ENCODE measurements at regions not wholly inside any gene's neighbourhood (a gene's known extent, or its start where the extent isn't known, plus 50 kb on each side); places are given as distances from the start of the nearest gene placed in this dataset.

DNA sequence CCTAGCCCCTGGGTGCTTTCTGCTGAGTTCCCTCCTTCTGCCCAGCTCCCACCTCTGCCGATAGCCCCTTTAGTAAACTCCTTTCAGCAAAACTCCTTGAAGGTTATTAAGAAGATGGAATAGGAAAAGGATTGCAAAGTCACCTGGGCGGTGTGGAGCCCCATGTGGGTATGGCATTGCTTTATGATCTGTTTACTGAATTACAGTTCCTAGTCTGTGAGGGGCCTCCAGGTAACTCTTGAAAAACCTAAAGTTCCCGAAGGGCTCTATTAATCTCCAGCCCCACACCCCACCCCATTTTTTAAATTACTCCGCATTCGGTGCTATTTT is 116.9 kb upstream of the UXS1 start:
- Mint-ChIP-seq H3K9me3 (no peaks in the 10 kb centered on the region), H3K36me3 (no peaks in the 10 kb centered on the region), H3K27ac (no peak overlapping the region), H3K4me3 (no peak overlapping the region), H3K27me3 (peaks cover 4 to 8% of the 10 kb centered on the region in 2 donors), H3K4me1 (ENCODE audit: low read depth in 2 of 2) (no peaks in the 10 kb centered on the region)
- ATAC-seq (no peak), DNase-seq (ENCODE audit: low spot score) (no peak)

DNA sequence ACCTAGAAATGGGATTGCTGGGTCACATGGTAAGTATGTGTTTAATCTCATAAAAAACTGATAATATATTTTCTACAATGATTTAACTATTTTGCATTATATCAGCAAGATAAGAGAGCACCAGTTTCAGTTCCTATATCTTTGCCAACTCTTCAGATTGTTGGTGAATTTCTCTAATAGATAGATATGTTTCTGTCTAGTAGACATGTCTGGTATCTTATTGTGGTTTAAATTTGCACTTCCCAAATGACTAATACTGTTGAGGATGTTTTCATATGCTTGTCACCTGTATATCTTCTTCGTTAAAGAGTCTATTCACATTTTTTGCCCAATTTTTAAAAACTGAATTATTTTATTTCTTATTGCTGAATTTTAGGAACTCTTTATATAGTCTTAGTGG is 113.8 kb upstream of the UXS1 start:
- no peak for DNase-seq (ENCODE audit: low spot score)
- Mint-ChIP-seq H3K27ac (no peak overlapping the region), H3K36me3 (no peaks in the 10 kb centered on the region), H3K27me3 (peaks cover 11 to 20% of the 10 kb centered on the region in 2 donors), H3K4me3 (no peak overlapping the region), H3K4me1 (ENCODE audit: low read depth in 2 of 2) (no peaks in the 10 kb centered on the region), H3K9me3 (no peaks in the 10 kb centered on the region)
- no peak for ATAC-seq

DNA sequence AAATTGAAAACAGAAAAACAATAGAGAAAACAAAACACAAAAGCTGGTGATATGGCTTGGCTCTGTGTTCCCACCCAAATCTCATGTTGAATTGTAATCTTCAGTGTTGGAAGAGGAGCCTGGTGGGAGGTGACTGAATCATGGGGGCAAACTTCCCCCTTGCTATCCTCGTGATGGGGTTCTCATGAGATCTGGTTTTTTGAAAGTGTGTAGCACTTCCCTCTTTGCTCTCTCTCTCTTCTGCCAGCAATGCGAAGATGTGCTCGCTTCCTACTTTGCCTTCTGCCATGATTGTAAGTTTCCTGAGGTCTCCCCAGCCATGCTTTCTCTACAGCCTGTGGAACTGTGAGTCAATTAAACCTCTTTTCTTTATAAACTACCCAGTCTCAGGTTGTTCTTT is 112.3 kb upstream of the UXS1 start:
- no peak for DNase-seq (ENCODE audit: low spot score)
- peaks cover 11 to 26% of the 10 kb centered on the region in 2 donors for H3K27me3 Mint-ChIP-seq
- no peak for ATAC-seq
- H3K4me3 Mint-ChIP-seq = no peak overlapping the region
- no peaks in the 10 kb centered on the region for H3K9me3 Mint-ChIP-seq
- no peaks in the 10 kb centered on the region for H3K4me1 Mint-ChIP-seq (ENCODE audit: low read depth in 2 of 2)
- no peak overlapping the region for H3K27ac Mint-ChIP-seq
- no peaks in the 10 kb centered on the region for H3K36me3 Mint-ChIP-seq

DNA sequence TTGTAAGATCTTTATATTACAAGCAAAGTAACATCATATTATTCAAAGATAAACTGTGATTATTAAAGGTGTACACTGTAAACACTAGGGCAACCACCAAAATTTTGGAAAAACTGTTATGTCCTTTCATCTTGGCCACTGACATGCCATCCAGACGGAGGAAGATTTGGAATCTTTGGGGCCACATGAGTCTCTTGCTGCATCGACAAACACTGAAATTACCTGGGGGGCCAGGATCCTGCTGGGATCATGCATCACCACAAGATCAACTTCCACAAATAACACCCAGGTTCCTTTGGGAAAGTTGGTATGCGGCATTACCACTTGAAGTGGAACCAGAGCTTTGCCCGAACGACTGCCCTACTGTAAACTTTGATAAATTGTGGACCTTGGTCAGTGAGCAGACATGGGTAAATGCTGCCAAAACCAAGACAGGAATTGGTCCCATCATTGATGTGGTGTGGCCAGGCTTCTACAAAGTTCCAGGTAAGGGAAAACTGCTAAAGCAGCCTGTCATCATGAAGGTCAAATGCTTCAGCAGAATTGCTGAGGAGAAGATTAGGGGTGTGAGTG is 110.6 kb upstream of the UXS1 start:
- Mint-ChIP-seq H3K9me3 (no peaks in the 10 kb centered on the region), H3K4me1 (ENCODE audit: low read depth in 2 of 2) (no peaks in the 10 kb centered on the region), H3K27ac (no peak overlapping the region), H3K27me3 (peaks cover 11 to 26% of the 10 kb centered on the region in 2 donors), H3K4me3 (no peak overlapping the region), H3K36me3 (no peaks in the 10 kb centered on the region)
- no peak for DNase-seq (ENCODE audit: low spot score)
- no peak for ATAC-seq

DNA sequence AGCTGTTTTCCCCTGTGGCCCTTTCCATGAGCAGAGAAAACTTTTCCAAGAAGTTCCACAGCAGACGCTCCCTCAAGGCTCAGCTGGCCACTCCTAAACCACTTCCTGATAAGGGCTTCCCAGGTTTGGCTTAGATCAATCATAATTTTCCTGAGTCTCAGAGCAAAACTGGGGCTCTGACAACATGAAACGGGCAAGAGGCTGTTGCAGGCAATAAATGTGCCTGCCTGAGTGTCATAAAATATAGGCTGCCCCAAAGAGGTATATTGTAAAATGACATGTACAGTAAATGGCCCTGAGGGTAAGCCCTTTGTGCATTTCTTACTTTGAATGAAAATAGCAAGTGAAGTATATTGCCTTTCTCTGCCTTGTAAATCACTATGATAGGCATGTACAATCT is 105.6 kb upstream of the UXS1 start:
- Mint-ChIP-seq H3K27ac (no peak overlapping the region), H3K4me3 (no peak overlapping the region)

DNA sequence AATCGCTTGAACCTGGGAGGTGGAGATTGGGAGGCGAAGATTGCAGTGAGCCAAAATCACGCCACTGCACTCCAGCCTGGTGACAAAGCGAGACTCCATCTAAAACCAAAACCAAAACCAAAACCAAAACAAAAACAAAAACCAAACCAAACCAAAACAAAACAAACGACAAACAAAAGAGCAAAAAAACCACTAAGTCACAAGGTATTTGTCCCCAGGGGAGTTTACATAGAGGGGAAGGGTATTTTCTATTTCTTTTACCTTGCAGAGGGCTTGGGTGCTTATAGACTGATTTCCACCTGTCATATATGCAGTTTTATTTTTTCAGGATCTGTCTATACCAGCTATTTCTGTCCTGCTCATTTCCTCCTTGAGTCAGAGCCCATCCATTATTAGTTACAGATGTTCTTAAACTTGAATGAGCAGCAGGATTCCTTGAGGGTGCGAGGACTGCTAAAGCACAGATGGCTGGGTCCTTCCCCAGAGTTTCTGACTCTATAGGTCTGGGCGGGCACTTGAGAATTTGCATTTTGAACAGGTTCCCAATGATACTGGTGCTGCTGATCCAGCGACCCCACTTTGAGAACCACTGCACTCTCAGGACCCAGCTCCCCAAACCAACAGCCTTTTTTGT is 102.2 kb upstream of the UXS1 start:
- Mint-ChIP-seq H3K27me3 (peaks cover 2 to 12% of the 10 kb centered on the region in 2 donors), H3K36me3 (no peaks in the 10 kb centered on the region), H3K9me3 (no peaks in the 10 kb centered on the region), H3K27ac (no peak overlapping the region), H3K4me3 (peak overlapping the region; percentile 19), H3K4me1 (ENCODE audit: low read depth in 2 of 2) (no peaks in the 10 kb centered on the region)
- no peak for ATAC-seq
- no peak for DNase-seq (ENCODE audit: low spot score)

More for the DNA sequence above, 105.6 kb upstream of the UXS1 start:
- DNase-seq (ENCODE audit: low spot score) (no peak), ATAC-seq (no peak)
- no peaks in the 10 kb centered on the region for H3K4me1 Mint-ChIP-seq (ENCODE audit: low read depth in 2 of 2)
- peaks cover 2 to 22% of the 10 kb centered on the region in 2 donors for H3K27me3 Mint-ChIP-seq
- H3K36me3 Mint-ChIP-seq = no peaks in the 10 kb centered on the region
- no peaks in the 10 kb centered on the region for H3K9me3 Mint-ChIP-seq

DNA sequence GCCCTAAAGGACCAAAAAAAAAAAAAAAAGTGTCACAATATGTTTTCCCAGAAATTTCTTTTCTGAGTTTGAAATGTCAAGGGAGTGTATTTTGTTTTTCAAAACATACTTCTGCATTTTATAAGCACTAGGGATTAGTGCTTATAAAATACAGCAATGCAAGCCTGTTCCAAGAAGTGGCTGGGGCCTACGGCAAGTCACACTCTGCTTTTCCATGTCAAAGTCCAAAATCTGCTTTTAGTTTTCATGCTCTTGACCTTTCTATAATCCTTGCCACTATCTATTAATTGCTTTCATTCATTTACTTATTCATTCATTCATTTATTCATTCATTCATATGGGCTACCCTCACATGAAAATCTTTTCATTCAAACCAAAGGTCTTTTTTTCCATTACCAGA is 100.1 kb upstream of the UXS1 start:
- Mint-ChIP-seq H3K27ac (no peak overlapping the region), H3K4me3 (no peak overlapping the region), H3K4me1 (ENCODE audit: low read depth in 2 of 2) (no peaks in the 10 kb centered on the region), H3K9me3 (no peaks in the 10 kb centered on the region), H3K36me3 (no peaks in the 10 kb centered on the region), H3K27me3 (peaks cover 2 to 12% of the 10 kb centered on the region in 2 donors)
- DNase-seq (ENCODE audit: low spot score) = no peak
- no peak for ATAC-seq

DNA sequence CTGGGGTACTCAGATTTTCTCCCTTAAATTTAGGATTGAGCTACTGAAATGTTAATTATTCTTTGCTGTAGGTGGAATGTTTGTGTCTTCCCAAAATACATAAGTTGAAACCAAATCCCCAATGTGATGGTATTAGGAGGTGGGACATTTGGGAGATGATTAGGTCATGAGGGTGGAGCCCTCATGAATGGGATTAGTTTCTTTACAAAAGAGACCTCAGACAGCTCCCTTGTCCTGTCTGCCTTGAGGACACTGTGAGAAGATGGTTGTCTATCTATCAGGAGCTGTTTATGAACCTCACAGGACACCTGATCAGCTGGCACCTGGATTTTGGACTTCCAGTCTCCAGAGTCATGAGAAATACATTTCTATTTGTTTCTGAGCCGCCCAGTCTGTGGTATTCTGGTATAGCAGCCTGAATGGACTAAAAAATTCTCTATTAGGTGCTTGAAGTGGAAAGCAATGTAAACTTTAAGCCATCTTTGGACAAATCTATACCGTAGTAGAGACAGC is 99.2 kb upstream of the UXS1 start:
- no peak overlapping the region for H3K27ac Mint-ChIP-seq
- H3K9me3 Mint-ChIP-seq = no peaks in the 10 kb centered on the region
- DNase-seq (ENCODE audit: low spot score) (no peak), ATAC-seq (no peak)
- no peaks in the 10 kb centered on the region for H3K4me1 Mint-ChIP-seq (ENCODE audit: low read depth in 2 of 2)
- H3K4me3 Mint-ChIP-seq = no peak overlapping the region
- H3K27me3 Mint-ChIP-seq = peaks cover 2 to 12% of the 10 kb centered on the region in 2 donors
- H3K36me3 Mint-ChIP-seq = no peaks in the 10 kb centered on the region

DNA sequence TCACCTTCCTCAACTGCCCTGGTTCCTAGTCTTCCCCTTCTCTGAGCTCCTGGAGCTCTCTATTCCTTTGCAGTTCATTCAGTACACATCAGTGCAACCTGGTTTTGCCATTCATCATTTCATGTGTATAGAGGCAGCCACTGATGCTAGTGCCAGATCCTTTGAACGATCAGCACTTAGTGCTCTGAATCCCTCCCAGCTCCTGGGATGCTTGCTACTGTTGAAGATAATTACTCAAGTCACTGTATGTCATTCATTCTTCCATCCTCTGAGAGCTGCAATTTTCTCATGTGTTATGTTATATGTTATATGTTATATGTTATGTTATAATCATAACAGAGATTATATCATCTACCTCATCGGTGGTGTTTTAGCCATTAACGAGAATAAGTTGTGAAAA is 98.5 kb upstream of the UXS1 start:
- DNase-seq (ENCODE audit: low spot score) (no peak), ATAC-seq (no peak)
- no peak overlapping the region for H3K27ac Mint-ChIP-seq
- H3K27me3 Mint-ChIP-seq = peaks cover 2 to 8% of the 10 kb centered on the region in 2 donors
- no peak overlapping the region for H3K4me3 Mint-ChIP-seq
- no peaks in the 10 kb centered on the region for H3K4me1 Mint-ChIP-seq (ENCODE audit: low read depth in 2 of 2)
- H3K9me3 Mint-ChIP-seq = no peaks in the 10 kb centered on the region
- H3K36me3 Mint-ChIP-seq = no peaks in the 10 kb centered on the region

DNA sequence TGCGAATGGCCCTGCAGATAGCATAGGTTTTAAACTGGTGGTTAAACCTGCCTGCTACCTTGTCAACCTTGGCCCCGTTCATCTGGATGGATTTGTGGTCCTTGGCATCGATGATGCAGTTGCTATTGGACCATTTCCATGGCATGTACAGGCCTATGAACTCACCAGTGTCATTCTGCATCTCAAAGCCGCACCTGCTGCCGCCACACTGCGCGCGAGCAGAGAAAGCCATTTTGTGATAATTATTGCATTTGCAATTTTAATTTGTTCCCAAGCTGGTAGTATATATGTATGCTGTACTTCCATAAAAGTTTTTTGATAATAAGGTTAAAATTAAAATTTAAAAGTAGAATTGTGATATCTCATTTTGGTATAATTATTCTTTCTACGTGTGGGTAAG is 94.8 kb upstream of the UXS1 start:
- Mint-ChIP-seq H3K27me3 (no peaks in the 10 kb centered on the region), H3K36me3 (no peaks in the 10 kb centered on the region), H3K9me3 (no peaks in the 10 kb centered on the region), H3K4me1 (ENCODE audit: low read depth in 2 of 2) (no peaks in the 10 kb centered on the region), H3K27ac (no peak overlapping the region), H3K4me3 (no peak overlapping the region)
- DNase-seq (ENCODE audit: low spot score) = no peak
- no peak for ATAC-seq

DNA sequence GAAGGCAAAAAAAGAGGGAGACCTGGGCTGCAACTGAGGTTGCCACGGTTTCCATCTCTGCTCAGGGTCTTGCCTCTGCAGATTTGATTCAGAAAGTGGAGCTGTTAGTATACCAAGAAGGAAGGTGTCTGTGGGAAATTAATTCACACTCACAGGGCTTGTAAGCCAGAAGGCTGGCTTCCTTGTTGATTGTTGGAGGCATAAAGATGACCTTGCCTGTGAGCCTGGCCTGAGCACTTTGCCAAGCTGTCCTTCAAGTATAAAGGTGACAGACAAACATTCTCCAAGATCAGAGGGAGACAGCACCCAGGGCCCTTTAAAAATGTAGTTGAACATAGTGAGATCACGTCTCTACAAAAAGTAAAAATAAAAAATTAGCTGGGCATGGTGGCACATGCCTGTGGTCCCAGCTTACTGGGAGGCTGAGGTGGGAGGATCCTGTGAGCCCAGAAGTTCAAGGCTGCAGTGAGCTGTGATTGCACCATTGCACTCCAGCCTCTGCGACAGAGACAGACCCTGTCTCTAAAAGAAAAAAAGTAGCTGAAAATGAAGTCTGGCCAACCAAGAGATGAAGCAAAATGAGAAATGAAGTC is 91.2 kb upstream of the UXS1 start:
- Mint-ChIP-seq H3K4me3 (no peak overlapping the region), H3K27me3 (peaks cover 8 to 9% of the 10 kb centered on the region in 2 donors), H3K4me1 (ENCODE audit: low read depth in 2 of 2) (no peaks in the 10 kb centered on the region), H3K36me3 (no peaks in the 10 kb centered on the region), H3K9me3 (no peaks in the 10 kb centered on the region), H3K27ac (no peak overlapping the region)
- ATAC-seq (no peak), DNase-seq (ENCODE audit: low spot score) (no peak)

DNA sequence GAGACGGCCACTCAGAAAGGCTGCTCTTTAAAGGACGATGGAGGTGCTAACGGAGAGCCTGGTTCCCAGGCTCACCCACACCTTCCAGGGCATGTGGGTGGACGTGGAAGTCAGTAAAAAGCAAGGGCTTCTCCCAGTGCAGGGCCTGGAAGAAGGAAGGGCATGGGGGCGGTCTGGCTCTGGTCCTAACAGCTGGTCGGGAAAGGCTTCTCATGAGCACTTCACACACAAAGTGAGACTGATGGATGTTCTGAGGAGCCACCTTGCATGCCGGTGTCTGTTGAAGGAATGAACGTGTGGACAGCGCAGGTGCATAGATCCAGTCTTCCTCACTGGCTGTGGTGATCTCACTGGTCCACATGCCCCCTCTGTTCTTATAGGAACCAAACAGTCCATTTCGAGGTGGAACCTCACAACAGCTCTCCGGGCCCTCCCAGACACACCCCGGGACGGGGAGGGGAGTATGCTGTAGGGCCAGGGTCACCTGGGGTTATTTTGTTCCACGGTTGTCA is 90.6 kb upstream of the UXS1 start:
- Mint-ChIP-seq H3K27me3 (peaks cover 8 to 9% of the 10 kb centered on the region in 2 donors), H3K36me3 (no peaks in the 10 kb centered on the region), H3K4me1 (ENCODE audit: low read depth in 2 of 2) (no peaks in the 10 kb centered on the region), H3K27ac (no peak overlapping the region), H3K9me3 (no peaks in the 10 kb centered on the region), H3K4me3 (no peak overlapping the region)
- DNase-seq (ENCODE audit: low spot score) (no peak), ATAC-seq (no peak)

DNA sequence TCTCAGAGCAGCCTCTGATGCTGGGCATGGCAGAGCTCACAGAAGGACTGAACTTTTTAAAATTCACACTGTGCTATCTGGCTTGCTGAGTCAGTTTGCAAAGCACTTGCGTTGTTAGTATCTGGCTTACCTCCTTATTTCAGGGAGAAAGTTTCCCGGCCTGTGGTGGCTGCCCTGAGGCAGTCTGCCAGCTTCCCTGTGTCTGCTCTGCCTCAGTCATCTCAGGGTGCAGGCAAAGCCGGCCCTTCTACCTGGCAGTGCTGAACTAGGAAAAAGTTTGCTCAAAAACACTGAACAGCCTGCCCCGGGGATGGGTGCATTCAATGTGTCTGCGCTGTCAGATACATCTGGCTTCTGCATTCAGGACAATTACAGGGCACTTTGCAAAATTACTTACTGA is 90.2 kb upstream of the UXS1 start:
- DNase-seq (ENCODE audit: low spot score) (no peak), ATAC-seq (no peak)
- no peaks in the 10 kb centered on the region for H3K9me3 Mint-ChIP-seq
- no peak overlapping the region for H3K4me3 Mint-ChIP-seq
- no peak overlapping the region for H3K27ac Mint-ChIP-seq
- peaks cover 8 to 9% of the 10 kb centered on the region in 2 donors for H3K27me3 Mint-ChIP-seq
- H3K36me3 Mint-ChIP-seq = no peaks in the 10 kb centered on the region
- H3K4me1 Mint-ChIP-seq (ENCODE audit: low read depth in 2 of 2) = no peaks in the 10 kb centered on the region
